ENCODE measurements at regions not wholly inside any gene's neighbourhood (a gene's known extent, or its start where the extent isn't known, plus 50 kb on each side); places are given as distances from the start of the nearest gene placed in this dataset.

DNA sequence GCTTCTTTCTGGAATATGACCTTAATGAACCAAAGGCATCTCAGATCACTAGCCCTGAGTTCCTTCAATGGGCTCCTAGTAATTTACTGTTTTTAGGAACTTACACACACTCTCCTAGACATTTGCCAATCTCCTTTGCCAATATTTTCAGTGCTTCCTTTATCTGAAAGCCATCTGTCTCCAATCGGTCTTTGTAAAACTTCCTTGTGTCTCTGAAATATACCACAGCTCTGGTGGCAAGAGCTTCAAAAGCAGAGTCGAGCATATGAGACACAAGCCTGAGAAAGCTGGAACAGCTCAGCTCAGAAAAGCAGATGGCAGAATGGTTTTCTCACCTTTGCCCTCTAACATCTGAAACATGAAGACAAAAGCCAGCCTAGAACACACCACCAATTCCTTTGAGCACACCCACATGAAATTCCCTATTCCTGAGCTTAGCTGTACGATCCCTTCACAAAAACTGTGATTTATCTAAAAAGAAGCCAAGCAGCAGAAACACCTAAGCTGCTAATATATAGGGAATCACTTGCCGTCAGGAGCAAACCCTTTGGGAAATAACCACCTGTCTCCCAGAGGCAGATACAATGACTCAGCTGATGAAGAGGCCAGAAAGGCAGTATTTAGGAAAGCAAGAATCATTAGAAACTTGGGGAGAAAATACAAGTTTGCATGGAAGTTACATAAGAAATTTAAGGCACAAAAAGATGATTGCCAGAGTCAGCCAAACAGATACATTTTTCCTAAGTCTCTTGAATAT, 70.2 kb upstream of the ANK3 start:
- TF ChIP-seq, protein P1, sequence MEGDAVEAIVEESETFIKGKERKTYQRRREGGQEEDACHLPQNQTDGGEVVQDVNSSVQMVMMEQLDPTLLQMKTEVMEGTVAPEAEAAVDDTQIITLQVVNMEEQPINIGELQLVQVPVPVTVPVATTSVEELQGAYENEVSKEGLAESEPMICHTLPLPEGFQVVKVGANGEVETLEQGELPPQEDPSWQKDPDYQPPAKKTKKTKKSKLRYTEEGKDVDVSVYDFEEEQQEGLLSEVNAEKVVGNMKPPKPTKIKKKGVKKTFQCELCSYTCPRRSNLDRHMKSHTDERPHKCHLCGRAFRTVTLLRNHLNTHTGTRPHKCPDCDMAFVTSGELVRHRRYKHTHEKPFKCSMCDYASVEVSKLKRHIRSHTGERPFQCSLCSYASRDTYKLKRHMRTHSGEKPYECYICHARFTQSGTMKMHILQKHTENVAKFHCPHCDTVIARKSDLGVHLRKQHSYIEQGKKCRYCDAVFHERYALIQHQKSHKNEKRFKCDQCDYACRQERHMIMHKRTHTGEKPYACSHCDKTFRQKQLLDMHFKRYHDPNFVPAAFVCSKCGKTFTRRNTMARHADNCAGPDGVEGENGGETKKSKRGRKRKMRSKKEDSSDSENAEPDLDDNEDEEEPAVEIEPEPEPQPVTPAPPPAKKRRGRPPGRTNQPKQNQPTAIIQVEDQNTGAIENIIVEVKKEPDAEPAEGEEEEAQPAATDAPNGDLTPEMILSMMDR (conservative IDR thresholded peaks at IDR 0.05; ENCODE audit: low read depth, low read length): no peak
- peak overlapping the region; percentile 30; the same call in 1 of the 2 replicates for H3K27ac ChIP-seq

DNA sequence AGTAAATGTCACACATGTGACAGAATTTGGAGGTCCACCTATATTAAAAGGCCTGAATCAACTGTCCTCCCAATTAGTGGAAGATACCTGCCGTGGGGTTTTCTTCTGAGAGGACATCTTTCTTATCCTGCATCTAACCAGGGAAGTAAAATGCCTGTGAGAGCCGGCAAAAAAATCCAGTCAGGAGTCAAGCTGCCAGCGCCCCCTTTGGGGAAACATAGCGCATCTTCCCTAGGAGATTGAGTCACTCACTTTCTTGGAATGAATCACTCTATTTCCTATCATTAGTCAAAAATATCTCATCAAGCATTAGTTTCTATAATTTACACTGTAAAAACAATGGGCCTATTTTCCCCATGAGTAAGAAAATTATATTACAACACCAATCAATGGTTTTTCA, 66.4 kb upstream of the ANK3 start:
- Histone ChIP-seq H2AFZ (ENCODE audit: low read depth) (no peak overlapping the region), H3K27me3 (ENCODE audit: insufficient read depth, low read depth) (no peaks in the 10 kb centered on the region), H3K36me3 (ENCODE audit: insufficient read depth) (no peaks in the 10 kb centered on the region), H3K4me3 (IDR thresholded peaks at IDR 0.05; ENCODE audit: insufficient read depth, low read depth, low read length) (no peak overlapping the region), H3K79me2 (ENCODE audit: insufficient read depth, low read depth) (peaks cover 100% of the 10 kb centered on the region), H3K27ac (no peak overlapping the region), H3K4me1 (ENCODE audit: low read depth, poor library complexity, severe bottlenecking) (peaks cover 89% of the 10 kb centered on the region), H3K4me2 (no peak overlapping the region), H4K20me1 (ENCODE audit: insufficient read depth) (peaks cover 34% of the 10 kb centered on the region), H3K9ac (no peak overlapping the region)
- TF ChIP-seq, protein P1 (conservative IDR thresholded peaks at IDR 0.05; ENCODE audit: low read depth, low read length): no peak

More for the DNA sequence above, 70.2 kb upstream of the ANK3 start:
- peak overlapping the region; percentile 34; the same call in 1 of the 2 replicates for H3K4me2 ChIP-seq
- H4K20me1 ChIP-seq (ENCODE audit: insufficient read depth): peaks cover 36% of the 10 kb centered on the region
- no peak overlapping the region for H3K9ac ChIP-seq
- H3K4me1 ChIP-seq (ENCODE audit: low read depth, poor library complexity, severe bottlenecking): peaks cover 96% of the 10 kb centered on the region
- no peaks in the 10 kb centered on the region for H3K36me3 ChIP-seq (ENCODE audit: insufficient read depth)
- H3K79me2 ChIP-seq (ENCODE audit: insufficient read depth, low read depth): peaks cover 100% of the 10 kb centered on the region
- no peaks in the 10 kb centered on the region for H3K27me3 ChIP-seq (ENCODE audit: insufficient read depth, low read depth)
- no peak overlapping the region for H2AFZ ChIP-seq (ENCODE audit: low read depth)
- no peak overlapping the region for H3K4me3 ChIP-seq (IDR thresholded peaks at IDR 0.05; ENCODE audit: insufficient read depth, low read depth, low read length)

DNA sequence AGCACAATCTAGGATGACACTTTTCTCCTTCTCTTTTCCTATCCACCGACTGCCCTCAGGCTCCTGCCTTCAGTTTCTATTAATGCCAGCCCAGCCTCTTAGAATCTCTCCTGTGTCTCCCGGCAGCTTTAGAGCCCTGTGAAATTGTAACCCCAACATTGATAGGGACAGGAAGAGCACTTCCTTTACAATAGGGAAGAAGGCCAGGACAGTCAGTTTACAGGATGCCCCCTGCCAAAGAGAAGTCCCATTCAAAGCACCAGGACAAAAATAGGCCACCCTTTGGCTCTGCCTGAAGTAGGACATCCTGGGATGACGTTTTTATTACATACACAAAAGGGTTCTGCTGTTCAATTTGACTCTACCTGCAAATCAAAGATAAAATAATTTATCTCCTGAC, 64.7 kb upstream of the ANK3 start:
- Histone ChIP-seq H3K79me2 (ENCODE audit: insufficient read depth, low read depth) (peaks cover 100% of the 10 kb centered on the region), H3K27ac (no peak overlapping the region), H3K4me2 (no peak overlapping the region), H3K36me3 (ENCODE audit: insufficient read depth) (no peaks in the 10 kb centered on the region), H3K27me3 (ENCODE audit: insufficient read depth, low read depth) (no peaks in the 10 kb centered on the region), H3K9ac (no peak overlapping the region), H3K4me1 (ENCODE audit: low read depth, poor library complexity, severe bottlenecking) (peaks cover 87% of the 10 kb centered on the region), H4K20me1 (ENCODE audit: insufficient read depth) (peaks cover 24% of the 10 kb centered on the region), H3K4me3 (IDR thresholded peaks at IDR 0.05; ENCODE audit: insufficient read depth, low read depth, low read length) (no peak overlapping the region), H2AFZ (ENCODE audit: low read depth) (no peak overlapping the region)
- TF ChIP-seq, protein P1 (conservative IDR thresholded peaks at IDR 0.05; ENCODE audit: low read depth, low read length): no peak

DNA sequence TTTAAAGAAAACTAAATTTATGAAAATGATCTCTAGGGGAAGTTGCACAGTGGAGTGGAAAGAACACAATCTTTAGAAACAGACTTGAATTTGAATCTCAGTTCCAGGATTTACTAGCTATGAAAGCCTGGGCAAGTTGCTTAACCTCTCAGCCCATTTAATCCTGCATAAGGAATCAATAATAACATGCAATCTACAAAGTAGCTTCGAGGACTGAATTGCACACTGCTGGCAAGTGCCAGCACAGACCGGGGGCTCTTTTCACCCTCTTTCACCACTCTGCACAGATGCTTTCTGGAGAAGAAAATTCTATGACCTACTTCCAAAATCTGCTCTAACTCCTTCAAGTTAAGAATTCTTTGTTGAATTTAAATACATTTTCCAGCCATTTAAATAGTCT, 63.4 kb upstream of the ANK3 start:
- no peak overlapping the region for H3K4me3 ChIP-seq (IDR thresholded peaks at IDR 0.05; ENCODE audit: insufficient read depth, low read depth, low read length)
- H4K20me1 ChIP-seq (ENCODE audit: insufficient read depth): peaks cover 17% of the 10 kb centered on the region
- H3K36me3 ChIP-seq (ENCODE audit: insufficient read depth): no peaks in the 10 kb centered on the region
- H3K79me2 ChIP-seq (ENCODE audit: insufficient read depth, low read depth): peaks cover 98% of the 10 kb centered on the region
- no peaks in the 10 kb centered on the region for H3K27me3 ChIP-seq (ENCODE audit: insufficient read depth, low read depth)
- peaks cover 85% of the 10 kb centered on the region for H3K4me1 ChIP-seq (ENCODE audit: low read depth, poor library complexity, severe bottlenecking)
- no peak overlapping the region for H3K9ac ChIP-seq
- H3K4me2 ChIP-seq: no peak overlapping the region
- H2AFZ ChIP-seq (ENCODE audit: low read depth): no peak overlapping the region
- H3K27ac ChIP-seq: no peak overlapping the region; the same call in 1 of the 2 replicates
- TF ChIP-seq, protein P1 (conservative IDR thresholded peaks at IDR 0.05; ENCODE audit: low read depth, low read length): no peak

Measured in KMS-11 (cell line).